Pancreas (tissue), 10 donors: ENCODE measurements at regions not wholly inside any gene's neighbourhood (a gene's known extent, or its start where the extent isn't known, plus 50 kb on each side); places are given as distances from the start of the nearest gene placed in this dataset.

Experiments used
- ATAC-seq, 4 donors: fragments of 200-7000 bp; cut with Tn5 transposase; one replicate each; pipeline versions ENCODE4 v1.8.0 to v1.9.1; 2020; ENCODE audit warnings: mild to moderate bottlenecking in 4 of 4, moderate library complexity in 4 of 4
- DNase-seq, 6 donors: peaks; one replicate each; pipeline ENCODE4 v3.0.0-alpha.2; 2020
- FAIRE-seq: peaks from 2 replicates; lab custom pipeline; 2012; peaks lifted over from hg19 to GRCh38; lab: Jason Lieb, UNC
- H3K27ac ChIP-seq, 4 donors: fragments of 200-600 bp; sonication (generic); 1 replicate in 3 of 4; 2 replicates in 1 of 4; pipeline versions ENCODE4 v1.5.0 to v1.8.0; 2020
- H3K27me3 ChIP-seq, 4 donors: fragments of 200-600 bp; one replicate each; pipeline ENCODE4 v1.8.0; 2021
- H3K36me3 ChIP-seq, 3 donors: fragments of 200-600 bp; sonication (generic) in 1 of 3; one replicate each; pipeline versions ENCODE4 v1.5.0 to v1.8.0; 2020 to 2021
- H3K4me1 ChIP-seq, 3 donors: fragments of 200-600 bp; one replicate each; pipeline ENCODE4 v1.8.0; 2021
- H3K4me3 ChIP-seq, 4 donors: fragments of 200-600 bp; sonication (generic) in 2 of 4; one replicate each; pipeline versions ENCODE4 v1.5.0 to v1.8.0; 2020 to 2021
- H3K9me3 ChIP-seq, 4 donors: fragments of 200-600 bp; one replicate each; pipeline ENCODE4 v1.8.0; 2021
- CTCF ChIP-seq, 4 donors: fragments of 200-600 bp; sonication (generic) in 3 of 4; IDR thresholded peaks; one replicate each; pipeline versions ENCODE4 v1.5.0 to v1.8.0; 2021; ENCODE audit warnings: antibody characterized with exemption in 4 of 4
- WGBS, 2 donors: extraction: QIAGEN DNeasy Blood & Tissue Kit; methylation state at CpG; one replicate each; pipeline ENCODE4 v1.1.7; 2013; 5-methylcytosine and 5-hydroxymethylcytosine counted together
- intact Hi-C, 3 donors: fragments of 100-400 bp; cut with DNase I; formaldehyde crosslinking; loops; one replicate each; pipeline versions ENCODE4 v1.11.1 to v1.14.2; 2022
- donor health status: healthy with polysubstance abuse.
- donor health status: DM: no; HTN: no; CAD: no; lungs with moderate emphysema.
- donor health status: DM: no; HTN: no; CAD: no.
- donor health status: control.
- donor health status: control.
- donor health status: Bipolar disorder and iron deficiency.
- donor health status: DM: yes; HTN: yes; CAD: no.
- donor health status: DM: no; HTN: no; CAD: no.
- donor health status: DM: no; HTN: no; CAD: no.
- donor health status: DM: yes; HTN: yes; CAD: no.

GRCh38 chr5:144089401-144090021 lies 80.9 kb downstream of the YIPF5 start:
- Histone ChIP-seq H3K27me3 (no peaks in the 10 kb centered on the region), H3K36me3 (no peaks in the 10 kb centered on the region), H3K9me3 (no peaks in the 10 kb centered on the region), H3K4me3 (no peak overlapping the region), H3K4me1 (no peaks in the 10 kb centered on the region), H3K27ac (no peak overlapping the region)
- ATAC-seq (no peak), DNase-seq (no peak), FAIRE-seq (no peak)
- TF ChIP-seq CTCF (IDR thresholded peaks at IDR 0.05) = no peak
- intact Hi-C loops = no loop called here
- WGBS, 2 donors = 38 to 49% methylated on average over 2 of the region's 2 CpGs

GRCh38 chr5:144092508-144092907 lies 78.0 kb downstream of the YIPF5 start:
- intact Hi-C loops = no loop called here

GRCh38 chr5:144093400-144093799 lies 77.1 kb downstream of the YIPF5 start:
- no peak for TF ChIP-seq CTCF (IDR thresholded peaks at IDR 0.05)
- Histone ChIP-seq H3K9me3 (no peaks in the 10 kb centered on the region), H3K36me3 (no peaks in the 10 kb centered on the region), H3K27me3 (no peaks in the 10 kb centered on the region), H3K27ac (no peak overlapping the region), H3K4me1 (no peaks in the 10 kb centered on the region), H3K4me3 (no peak overlapping the region)
- WGBS, 2 donors = 76 to 81% methylated on average over 3 of the region's 3 CpGs
- ATAC-seq (no peak), FAIRE-seq (no peak), DNase-seq (no peak)
- intact Hi-C loops = no loop called here

More at GRCh38 chr5:144092508-144092907, 78.0 kb downstream of the YIPF5 start:
- Histone ChIP-seq H3K36me3 (no peaks in the 10 kb centered on the region), H3K27me3 (no peaks in the 10 kb centered on the region), H3K4me3 (no peak overlapping the region), H3K27ac (no peak overlapping the region), H3K4me1 (no peaks in the 10 kb centered on the region), H3K9me3 (no peaks in the 10 kb centered on the region)
- WGBS, 2 donors = 91 to 92% methylated on average over 3 of the region's 3 CpGs
- no peak for ATAC-seq
- no peak for FAIRE-seq
- no peak for DNase-seq
- no peak for TF ChIP-seq CTCF (IDR thresholded peaks at IDR 0.05)

GRCh38 chr5:144093868-144094267 lies 76.6 kb downstream of the YIPF5 start:
- Histone ChIP-seq H3K9me3 (no peaks in the 10 kb centered on the region), H3K4me3 (no peak overlapping the region), H3K27ac (no peak overlapping the region), H3K4me1 (no peaks in the 10 kb centered on the region), H3K27me3 (no peaks in the 10 kb centered on the region), H3K36me3 (no peaks in the 10 kb centered on the region)
- intact Hi-C loops = no loop called here
- DNase-seq (no peak), FAIRE-seq (no peak), ATAC-seq (no peak)
- WGBS, 2 donors = 81 to 85% methylated on average over 2 of the region's 2 CpGs
- TF ChIP-seq CTCF (IDR thresholded peaks at IDR 0.05) = no peak

- H3K4me3 ChIP-seq = no peak overlapping the region
- no peaks in the 10 kb centered on the region for H3K9me3 ChIP-seq
- 58 to 79% methylated on average over 1 of the region's 1 CpG for WGBS, 2 donors
- H3K27ac ChIP-seq = no peak overlapping the region
- H3K36me3 ChIP-seq = no peaks in the 10 kb centered on the region
- H3K27me3 ChIP-seq = no peaks in the 10 kb centered on the region
- ATAC-seq = no peak
- DNase-seq = no peak
- no peak for TF ChIP-seq CTCF (IDR thresholded peaks at IDR 0.05)
- no peak for FAIRE-seq
- no peaks in the 10 kb centered on the region for H3K4me1 ChIP-seq
- intact Hi-C loops = no loop called here
These were observed 69.8 kb downstream of the YIPF5 start for GRCh38 chr5:144100702-144101101.
